ENCODE measurements at regions not wholly inside any gene's neighbourhood (a gene's known extent, or its start where the extent isn't known, plus 50 kb on each side); places are given as distances from the start of the nearest gene placed in this dataset.

DNA sequence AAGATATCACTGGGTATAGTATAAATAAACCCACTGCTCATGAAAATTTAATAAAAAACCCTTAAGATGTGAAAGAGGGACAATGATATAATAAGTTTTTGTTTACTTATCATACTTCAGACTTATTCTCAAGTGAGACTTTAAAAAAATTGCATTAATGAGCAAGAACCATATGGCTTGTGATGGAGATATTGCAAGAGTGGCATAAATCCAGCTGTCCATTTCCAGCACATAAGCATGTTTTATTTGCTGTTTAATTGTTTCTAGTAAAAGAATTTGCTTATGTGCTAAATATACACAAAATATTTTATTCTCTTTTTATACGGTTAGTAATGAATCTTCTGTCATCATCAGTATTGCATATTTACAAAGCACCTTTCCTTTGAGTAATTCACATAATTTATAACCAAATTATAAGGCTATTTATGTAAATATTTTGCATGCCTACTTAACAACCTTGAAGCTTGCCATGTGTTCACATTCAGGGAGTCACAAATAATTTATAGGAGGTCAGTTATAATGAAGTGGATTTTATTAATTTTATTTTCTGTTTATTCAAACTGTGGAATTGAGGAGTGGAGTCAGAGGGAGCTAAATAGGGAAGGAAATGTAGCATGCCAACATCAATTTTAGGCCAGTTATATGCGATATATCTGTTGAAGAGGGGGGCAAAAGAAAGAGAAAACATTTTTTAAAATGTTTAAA is 318.5 kb upstream of the CWC22 start:
- Histone ChIP-seq H3K27ac (ENCODE audit: low read length) (no peak overlapping the region), H3K27me3 (ENCODE audit: control insufficient read depth, insufficient read depth, low read length) (no peaks in the 10 kb centered on the region), H3K4me1 (ENCODE audit: control insufficient read depth, insufficient read depth, low read length) (no peaks in the 10 kb centered on the region), H3K9me3 (ENCODE audit: control insufficient read depth, low read depth, low read length) (no peaks in the 10 kb centered on the region), H3K36me3 (ENCODE audit: control insufficient read depth, insufficient read depth, low read length) (no peaks in the 10 kb centered on the region), H3K4me3 (ENCODE audit: low read length) (no peak overlapping the region)
- DNase-seq = no peak
- WGBS (ENCODE audit: insufficient coverage, low lambda C conversion rate) = 87% methylated on average over 2 of the region's 2 CpGs

DNA sequence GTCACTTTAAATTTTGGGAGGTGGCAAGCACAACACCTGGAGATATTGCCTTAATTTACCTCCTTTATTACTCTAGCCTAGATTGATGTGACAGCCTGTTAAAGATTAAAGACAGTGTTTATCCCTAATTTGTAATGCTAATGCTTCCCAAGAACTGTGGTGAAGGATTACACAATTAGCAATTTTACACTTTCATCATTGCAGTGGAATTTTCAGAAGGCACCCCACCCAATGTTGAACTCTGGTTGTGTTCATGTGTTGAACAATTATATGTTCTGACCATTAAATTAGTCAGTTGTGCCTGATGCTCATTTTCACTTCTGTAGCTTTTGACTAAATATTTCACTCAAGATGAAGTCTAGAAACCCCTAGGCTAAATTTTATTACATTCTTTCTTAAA is 317.1 kb upstream of the CWC22 start:
- no peaks in the 10 kb centered on the region for H3K36me3 ChIP-seq (ENCODE audit: control insufficient read depth, insufficient read depth, low read length)
- no peaks in the 10 kb centered on the region for H3K27me3 ChIP-seq (ENCODE audit: control insufficient read depth, insufficient read depth, low read length)
- no peak overlapping the region for H3K4me3 ChIP-seq (ENCODE audit: low read length)
- no peaks in the 10 kb centered on the region for H3K9me3 ChIP-seq (ENCODE audit: control insufficient read depth, low read depth, low read length)
- H3K4me1 ChIP-seq (ENCODE audit: control insufficient read depth, insufficient read depth, low read length) = no peaks in the 10 kb centered on the region
- DNase-seq = no peak
- no peak overlapping the region for H3K27ac ChIP-seq (ENCODE audit: low read length)

DNA sequence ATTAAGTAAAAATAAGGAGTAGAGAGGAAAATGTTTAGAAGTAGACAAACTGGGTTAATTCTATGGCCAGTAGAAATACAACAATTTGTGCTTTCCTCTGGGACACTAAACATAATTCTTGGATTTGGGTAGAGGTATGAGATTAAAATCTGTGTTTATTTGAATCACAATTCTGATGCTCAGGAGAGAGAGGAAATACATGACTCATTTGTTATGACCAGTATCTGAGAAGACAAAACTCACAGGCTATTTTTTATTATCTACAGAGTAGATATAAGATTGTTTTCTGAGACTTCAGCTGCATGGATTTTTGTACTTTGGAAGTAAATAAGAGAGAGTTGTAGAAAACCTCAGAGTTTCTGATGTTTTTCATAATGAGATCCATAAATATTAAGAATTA is 315.7 kb upstream of the CWC22 start:
- no peaks in the 10 kb centered on the region for H3K9me3 ChIP-seq (ENCODE audit: control insufficient read depth, low read depth, low read length)
- H3K4me3 ChIP-seq (ENCODE audit: low read length) = no peak overlapping the region
- H3K27ac ChIP-seq (ENCODE audit: low read length) = no peak overlapping the region
- H3K27me3 ChIP-seq (ENCODE audit: control insufficient read depth, insufficient read depth, low read length) = no peaks in the 10 kb centered on the region
- H3K36me3 ChIP-seq (ENCODE audit: control insufficient read depth, insufficient read depth, low read length) = no peaks in the 10 kb centered on the region
- no peak for DNase-seq
- no peaks in the 10 kb centered on the region for H3K4me1 ChIP-seq (ENCODE audit: control insufficient read depth, insufficient read depth, low read length)

DNA sequence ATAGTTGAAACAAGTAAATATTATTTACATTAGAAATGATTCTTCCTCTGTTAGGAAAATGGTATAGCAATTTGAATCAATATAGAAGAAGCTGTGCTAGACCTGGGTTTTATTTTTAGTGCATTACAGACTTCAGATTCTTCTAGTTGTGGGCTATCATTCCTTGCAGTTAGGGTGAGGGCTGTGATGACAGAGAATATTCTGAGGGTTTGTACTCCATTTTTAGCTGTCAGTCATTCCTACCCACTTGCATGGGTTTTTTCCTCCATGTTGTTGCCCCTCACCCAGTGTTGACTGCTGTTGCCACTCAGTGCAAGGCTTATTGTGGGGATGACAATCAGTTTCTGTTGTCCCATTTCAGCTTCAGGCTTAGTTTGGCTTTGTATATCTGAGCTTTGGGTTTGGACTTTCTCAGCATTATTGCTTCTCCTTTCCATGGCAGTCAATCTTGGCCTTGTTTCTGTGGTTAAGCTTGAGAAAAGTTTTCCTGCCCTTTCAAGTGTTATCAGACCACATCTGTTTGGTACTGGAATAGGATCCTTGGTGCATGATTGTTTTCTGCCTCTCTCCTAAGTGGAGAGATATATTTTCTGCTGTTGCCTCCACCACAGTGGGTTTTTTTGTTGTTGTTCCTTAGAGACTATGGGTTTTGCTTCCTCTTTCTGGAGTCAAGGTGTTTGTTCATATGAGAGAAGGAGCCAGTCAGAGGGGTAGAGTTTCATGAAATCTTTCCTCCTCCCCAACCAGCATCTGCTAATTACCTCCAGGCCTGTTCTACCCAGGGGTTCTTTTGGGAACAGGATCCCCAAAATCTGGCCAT is 312.7 kb upstream of the CWC22 start:
- no peaks in the 10 kb centered on the region for H3K36me3 ChIP-seq (ENCODE audit: control insufficient read depth, insufficient read depth, low read length)
- no peak overlapping the region for H3K4me3 ChIP-seq (ENCODE audit: low read length)
- no peaks in the 10 kb centered on the region for H3K27me3 ChIP-seq (ENCODE audit: control insufficient read depth, insufficient read depth, low read length)
- no peaks in the 10 kb centered on the region for H3K9me3 ChIP-seq (ENCODE audit: control insufficient read depth, low read depth, low read length)
- H3K4me1 ChIP-seq (ENCODE audit: control insufficient read depth, insufficient read depth, low read length) = no peaks in the 10 kb centered on the region
- no peak for DNase-seq
- H3K27ac ChIP-seq (ENCODE audit: low read length) = no peak overlapping the region

DNA sequence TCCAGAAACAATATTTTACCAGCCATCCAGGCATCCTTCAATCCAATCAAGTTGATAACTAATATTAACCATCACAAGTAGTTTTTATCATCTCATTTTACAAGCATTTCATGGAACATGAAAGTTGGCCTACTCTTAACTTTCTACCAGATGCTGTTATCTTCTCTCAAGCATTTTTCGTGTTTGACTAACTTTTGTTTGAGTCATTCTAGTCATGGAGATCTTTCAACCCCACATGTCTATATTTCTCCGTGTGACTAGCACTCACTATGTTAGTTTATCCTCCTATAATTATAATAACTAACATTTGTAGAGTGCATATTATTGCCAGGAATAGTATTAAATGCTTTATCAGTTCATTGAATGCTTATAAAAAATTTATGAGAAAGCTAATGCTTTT is 307.0 kb upstream of the CWC22 start:
- Histone ChIP-seq H3K4me3 (ENCODE audit: low read length) (no peak overlapping the region), H3K9me3 (ENCODE audit: control insufficient read depth, low read depth, low read length) (no peaks in the 10 kb centered on the region), H3K27me3 (ENCODE audit: control insufficient read depth, insufficient read depth, low read length) (no peaks in the 10 kb centered on the region), H3K27ac (ENCODE audit: low read length) (no peak overlapping the region), H3K4me1 (ENCODE audit: control insufficient read depth, insufficient read depth, low read length) (no peaks in the 10 kb centered on the region), H3K36me3 (ENCODE audit: control insufficient read depth, insufficient read depth, low read length) (no peaks in the 10 kb centered on the region)
- WGBS (ENCODE audit: insufficient coverage, low lambda C conversion rate) = 80% methylated on average over 1 of the region's 2 CpGs
- DNase-seq = no peak

DNA sequence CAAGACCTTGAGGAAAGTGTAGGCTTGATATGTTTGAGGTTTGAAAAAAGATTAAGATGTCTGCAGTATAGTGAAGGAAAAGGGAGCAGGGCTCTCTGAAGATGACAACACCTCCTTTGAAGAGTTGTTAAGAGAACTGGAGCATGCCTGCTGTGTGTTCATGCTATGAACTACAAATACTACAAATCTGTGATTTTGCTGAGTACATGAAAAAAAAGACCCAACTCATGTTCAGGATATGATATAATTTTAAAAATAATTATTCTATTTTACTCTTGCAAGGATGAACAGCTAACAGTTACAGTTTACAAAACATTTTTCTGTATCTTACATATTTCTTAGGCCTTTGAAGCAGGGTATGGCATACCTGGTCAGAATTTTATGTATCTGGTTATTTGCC is 305.4 kb upstream of the CWC22 start:
- no peak for DNase-seq
- H3K4me1 ChIP-seq (ENCODE audit: control insufficient read depth, insufficient read depth, low read length) = no peaks in the 10 kb centered on the region
- H3K27ac ChIP-seq (ENCODE audit: low read length) = no peak overlapping the region
- H3K4me3 ChIP-seq (ENCODE audit: low read length) = no peak overlapping the region
- H3K9me3 ChIP-seq (ENCODE audit: control insufficient read depth, low read depth, low read length) = no peaks in the 10 kb centered on the region
- H3K27me3 ChIP-seq (ENCODE audit: control insufficient read depth, insufficient read depth, low read length) = no peaks in the 10 kb centered on the region
- no peaks in the 10 kb centered on the region for H3K36me3 ChIP-seq (ENCODE audit: control insufficient read depth, insufficient read depth, low read length)

DNA sequence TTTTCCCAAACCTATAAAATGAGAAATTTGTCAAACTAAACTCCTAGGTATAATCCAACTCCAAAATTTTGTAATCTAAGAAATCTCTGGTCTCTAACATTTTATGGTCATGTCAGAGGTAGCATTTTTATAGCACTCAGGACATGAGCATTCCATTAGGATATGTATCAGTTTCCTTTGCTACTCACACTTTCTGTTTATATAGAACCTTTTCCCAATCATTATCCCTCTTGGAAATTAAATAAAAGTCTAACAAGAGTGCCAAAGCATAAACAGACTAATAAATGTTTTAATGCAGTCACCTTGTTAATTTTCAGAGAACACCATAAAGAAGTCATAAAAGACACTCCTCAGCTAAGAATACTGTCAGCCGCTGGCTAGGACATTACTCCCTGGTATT is 300.0 kb upstream of the CWC22 start:
- no peaks in the 10 kb centered on the region for H3K9me3 ChIP-seq (ENCODE audit: control insufficient read depth, low read depth, low read length)
- no peak for DNase-seq
- no peaks in the 10 kb centered on the region for H3K27me3 ChIP-seq (ENCODE audit: control insufficient read depth, insufficient read depth, low read length)
- no peaks in the 10 kb centered on the region for H3K36me3 ChIP-seq (ENCODE audit: control insufficient read depth, insufficient read depth, low read length)
- no peaks in the 10 kb centered on the region for H3K4me1 ChIP-seq (ENCODE audit: control insufficient read depth, insufficient read depth, low read length)
- no peak overlapping the region for H3K4me3 ChIP-seq (ENCODE audit: low read length)
- no peak overlapping the region for H3K27ac ChIP-seq (ENCODE audit: low read length)
- WGBS (ENCODE audit: insufficient coverage, low lambda C conversion rate) = no CpG with 5 or more reads among the region's 1 CpG

DNA sequence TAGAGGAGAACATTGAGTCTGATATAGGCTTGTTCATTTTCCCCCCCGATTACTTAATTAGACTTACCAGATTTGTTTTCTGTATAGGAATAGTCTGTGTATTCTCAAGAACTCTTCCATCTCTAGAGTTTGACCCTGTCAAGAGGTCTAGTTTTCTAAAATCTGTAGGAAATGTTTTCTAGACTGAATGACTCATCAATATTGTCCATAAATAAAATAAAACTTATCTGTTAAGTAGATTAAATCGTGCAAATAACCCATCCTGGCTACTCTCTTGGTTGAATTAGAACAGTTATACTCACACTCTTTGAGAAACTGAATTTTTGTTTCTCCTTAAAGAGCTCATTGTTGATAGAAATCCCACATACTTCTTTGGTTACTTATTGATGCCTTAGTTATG is 299.2 kb upstream of the CWC22 start:
- Histone ChIP-seq H3K27ac (ENCODE audit: low read length) (no peak overlapping the region), H3K9me3 (ENCODE audit: control insufficient read depth, low read depth, low read length) (no peaks in the 10 kb centered on the region), H3K4me1 (ENCODE audit: control insufficient read depth, insufficient read depth, low read length) (no peaks in the 10 kb centered on the region), H3K4me3 (ENCODE audit: low read length) (no peak overlapping the region), H3K27me3 (ENCODE audit: control insufficient read depth, insufficient read depth, low read length) (no peaks in the 10 kb centered on the region), H3K36me3 (ENCODE audit: control insufficient read depth, insufficient read depth, low read length) (no peaks in the 10 kb centered on the region)
- DNase-seq = no peak
- 75% methylated on average over 1 of the region's 2 CpGs for WGBS (ENCODE audit: insufficient coverage, low lambda C conversion rate)

DNA sequence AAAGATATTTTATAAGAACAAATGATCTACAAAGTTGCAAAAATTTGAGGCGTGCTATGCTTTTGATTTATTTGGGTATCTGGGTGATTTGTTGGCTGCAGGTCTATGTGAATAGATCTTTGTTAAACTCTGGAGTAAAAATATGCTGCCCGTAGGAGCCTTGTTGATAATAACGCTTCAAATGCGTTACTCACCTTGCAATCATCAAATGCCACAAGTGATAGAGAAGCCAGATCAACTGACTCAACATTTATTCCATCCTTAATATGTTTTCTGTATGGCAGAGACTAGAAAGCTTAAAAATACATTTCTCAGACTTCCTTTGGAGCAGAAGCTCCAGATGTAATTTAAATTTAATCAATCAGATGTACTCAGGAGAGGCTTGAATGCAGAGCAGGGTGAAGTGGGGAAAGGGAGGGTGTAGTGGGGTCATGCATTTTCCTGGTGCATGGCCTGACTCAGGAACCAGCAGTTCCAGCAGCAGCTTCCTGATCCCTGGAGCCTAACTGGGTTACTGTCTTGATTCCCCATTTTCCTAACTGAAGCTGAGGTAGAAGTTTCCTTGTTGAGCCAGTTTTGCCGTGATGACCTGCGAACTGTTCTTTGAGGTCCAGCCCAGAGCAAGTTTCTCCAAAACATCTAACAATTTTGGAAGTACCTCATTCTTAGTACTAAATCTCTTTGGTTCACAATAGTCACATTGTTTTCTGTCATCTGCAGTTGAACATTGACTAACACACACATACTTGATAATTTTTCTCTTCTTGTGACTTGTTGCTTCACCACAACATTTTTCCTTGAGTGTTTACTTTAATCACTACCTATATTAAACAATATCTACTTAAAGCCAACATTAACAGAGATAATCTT is 284.7 kb upstream of the CWC22 start:
- Histone ChIP-seq H3K27me3 (ENCODE audit: control insufficient read depth, insufficient read depth, low read length) (no peaks in the 10 kb centered on the region), H3K4me3 (ENCODE audit: low read length) (no peak overlapping the region), H3K9me3 (ENCODE audit: control insufficient read depth, low read depth, low read length) (no peaks in the 10 kb centered on the region), H3K4me1 (ENCODE audit: control insufficient read depth, insufficient read depth, low read length) (no peaks in the 10 kb centered on the region), H3K27ac (ENCODE audit: low read length) (no peak overlapping the region), H3K36me3 (ENCODE audit: control insufficient read depth, insufficient read depth, low read length) (no peaks in the 10 kb centered on the region)
- DNase-seq = no peak
- WGBS (ENCODE audit: insufficient coverage, low lambda C conversion rate) = 87% methylated on average over 3 of the region's 6 CpGs

DNA sequence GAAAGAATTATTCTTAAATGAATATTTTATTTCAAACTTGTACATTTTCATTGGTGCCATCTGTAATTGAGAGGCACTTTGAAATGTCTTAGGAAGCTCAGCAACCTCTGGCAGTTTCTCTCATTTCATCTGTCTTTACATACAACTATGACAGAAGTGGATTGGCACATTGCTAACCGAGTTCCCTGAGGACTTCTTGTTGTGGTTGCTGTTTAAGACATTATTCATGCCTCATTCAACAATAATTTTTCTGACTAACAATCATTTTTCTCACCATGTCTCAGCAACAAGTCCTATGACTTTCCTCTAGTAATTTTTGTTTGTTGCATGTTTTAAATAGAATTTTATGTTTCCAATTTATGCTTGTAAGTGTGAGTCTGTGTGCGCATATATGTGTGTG is 284.0 kb upstream of the CWC22 start:
- H3K9me3 ChIP-seq (ENCODE audit: control insufficient read depth, low read depth, low read length) = no peaks in the 10 kb centered on the region
- no peaks in the 10 kb centered on the region for H3K4me1 ChIP-seq (ENCODE audit: control insufficient read depth, insufficient read depth, low read length)
- DNase-seq = no peak
- H3K27ac ChIP-seq (ENCODE audit: low read length) = no peak overlapping the region
- 0% methylated on average over 1 of the region's 2 CpGs for WGBS (ENCODE audit: insufficient coverage, low lambda C conversion rate)
- H3K4me3 ChIP-seq (ENCODE audit: low read length) = no peak overlapping the region
- no peaks in the 10 kb centered on the region for H3K27me3 ChIP-seq (ENCODE audit: control insufficient read depth, insufficient read depth, low read length)
- H3K36me3 ChIP-seq (ENCODE audit: control insufficient read depth, insufficient read depth, low read length) = no peaks in the 10 kb centered on the region

Measured in large intestine (tissue), 3 donors.